H1 (cell line): ENCODE measurements at regions not wholly inside any gene's neighbourhood (a gene's known extent, or its start where the extent isn't known, plus 50 kb on each side); places are given as distances from the start of the nearest gene placed in this dataset.

Experiments
- CBX5 ChIP-seq: fragments of 300-800, 300-1000 bp; sonication (generic); IDR thresholded peaks from 2 replicates; pipeline ENCODE4 v1.7.1; 2016; ENCODE audit warnings: antibody characterized with exemption, low read length, low read depth
- CHD2 ChIP-seq: IDR thresholded peaks from 2 replicates; pipeline ENCODE4 v1.6.1; 2012; ENCODE audit warnings: low read length, improper control_type of control experiment
- POLR2A ChIP-seq, 2 experiments: IDR thresholded peaks; 1 replicate in 1 of 2; 2 replicates in 1 of 2; pipeline ENCODE4 v1.6.1; 2011; ENCODE audit warnings: low read depth in 2 of 2, low read length in 2 of 2, mild to moderate bottlenecking in 2 of 2; ENCODE audit errors: control extremely low read depth in 1 of 2
- SAP30 ChIP-seq: fragments of 300-600 bp; sonication (generic); IDR thresholded peaks from 2 replicates; pipeline ENCODE4 v1.7.1; 2012; ENCODE audit warnings: low read length, moderate library complexity, mild to moderate bottlenecking, inconsistent platforms; ENCODE audit not compliant: insufficient read depth, insufficient replicate concordance

- TF ChIP-seq CBX5 (no peak), SAP30 (no peak), POLR2A (IDR thresholded peaks at IDR 0.05; ENCODE audit: control extremely low read depth in 1 of 2, low read depth in 2 of 2, low read length in 2 of 2) (no peak), CHD2 (no peak)
These were observed 120.1 kb downstream of the SEC16B start (continued) for GRCh38 chr1:177849579-177850290.
